Vagina (tissue), 2 donors: ENCODE measurements at regions not wholly inside any gene's neighbourhood (a gene's known extent, or its start where the extent isn't known, plus 50 kb on each side); places are given as distances from the start of the nearest gene placed in this dataset.

Experiments used
- DNase-seq, 2 donors: peaks; one replicate each; pipeline ENCODE4 v3.0.0-alpha.2; 2017; ENCODE audit errors: extremely low spot score in 2 of 2
- H3K27ac ChIP-seq: fragments of 200-600 bp; sonication (generic); one replicate; pipeline ENCODE4 v1.5.1; 2019
- H3K27me3 ChIP-seq: fragments of 200-600 bp; sonication (generic); one replicate; pipeline ENCODE4 v1.5.1; 2019
- H3K36me3 ChIP-seq, 2 donors: fragments of 200-600 bp; sonication (generic); one replicate each; pipeline ENCODE4 v1.5.1; 2017 to 2019
- H3K4me1 ChIP-seq: fragments of 200-600 bp; sonication (generic); one replicate; pipeline ENCODE4 v1.5.1; 2019
- H3K4me3 ChIP-seq, 2 donors: fragments of 200-600 bp; sonication (generic); 1 replicate in 1 of 2; 2 replicates in 1 of 2; pipeline ENCODE4 v1.5.1; 2016 to 2019
- H3K9me3 ChIP-seq: fragments of 200-600 bp; sonication (generic); one replicate; pipeline ENCODE4 v1.5.1; 2019
- CTCF ChIP-seq, 3 experiments: fragments of 450-650 bp in 2 of 3; fragments of 200-600 bp in 1 of 3; sonication (generic) in 1 of 3; IDR thresholded peaks; one replicate each; pipeline ENCODE4 v1.5.1; 2017 to 2019; ENCODE audit warnings: antibody characterized with exemption in 3 of 3, mild to moderate bottlenecking in 2 of 3, moderate library complexity in 2 of 3
- POLR2A ChIP-seq, 2 donors: fragments of 450-650 bp; IDR thresholded peaks; one replicate each; pipeline ENCODE4 v1.6.1; 2017; ENCODE audit warnings: antibody characterized with exemption in 2 of 2, mild to moderate bottlenecking in 2 of 2, moderate library complexity in 2 of 2
- POLR2AphosphoS5 ChIP-seq, 2 donors: sonication (generic); formaldehyde crosslinking; IDR thresholded peaks; one replicate each; pipeline ENCODE4 v1.9.0; 2017; ENCODE audit warnings: antibody characterized with exemption in 2 of 2, mild to moderate bottlenecking in 2 of 2, low read depth in 1 of 2; ENCODE audit not compliant: insufficient read depth in 1 of 2
- intact Hi-C: fragments of 100-400 bp; cut with DNase I; formaldehyde crosslinking; loops from one replicate; pipeline ENCODE4 v1.15.1; 2023

GRCh38 chr2:180707175-180707883 lies 273.1 kb upstream of the UBE2E3 start:
- intact Hi-C loops, result no loop called here
- H3K27me3 ChIP-seq, result no peaks in the 10 kb centered on the region
- DNase-seq, result no peak
- no peaks in the 10 kb centered on the region for H3K36me3 ChIP-seq
- TF ChIP-seq POLR2A (IDR thresholded peaks at IDR 0.05) (no peak), CTCF (IDR thresholded peaks at IDR 0.05) (no peak), POLR2AphosphoS5 (IDR thresholded peaks at IDR 0.05; ENCODE audit: insufficient read depth in 1 of 2, low read depth in 1 of 2) (no peak)
- no peaks in the 10 kb centered on the region for H3K4me1 ChIP-seq
- no peak overlapping the region for H3K4me3 ChIP-seq
- no peak overlapping the region for H3K27ac ChIP-seq
- H3K9me3 ChIP-seq, result peaks cover 4% of the 10 kb centered on the region

- intact Hi-C loops, result no loop called here
- Histone ChIP-seq H3K27ac (no peak overlapping the region), H3K36me3 (no peaks in the 10 kb centered on the region), H3K4me3 (no peak overlapping the region), H3K27me3 (no peaks in the 10 kb centered on the region), H3K4me1 (no peaks in the 10 kb centered on the region), H3K9me3 (peaks cover 5% of the 10 kb centered on the region)
- no peak for DNase-seq
- TF ChIP-seq POLR2AphosphoS5 (IDR thresholded peaks at IDR 0.05; ENCODE audit: insufficient read depth in 1 of 2, low read depth in 1 of 2), result no peak
- no peak for TF ChIP-seq POLR2A (IDR thresholded peaks at IDR 0.05)
- no peak for TF ChIP-seq CTCF (IDR thresholded peaks at IDR 0.05)
These were observed 273.7 kb upstream of the UBE2E3 start for GRCh38 chr2:180706694-180707093.

GRCh38 chr2:180705551-180705950 lies 274.9 kb upstream of the UBE2E3 start:
- Histone ChIP-seq H3K27ac (no peak overlapping the region), H3K36me3 (no peaks in the 10 kb centered on the region), H3K4me1 (no peaks in the 10 kb centered on the region), H3K27me3 (no peaks in the 10 kb centered on the region), H3K9me3 (peaks cover 5% of the 10 kb centered on the region), H3K4me3 (no peak overlapping the region)
- intact Hi-C loops, result no loop called here
- no peak for DNase-seq
- TF ChIP-seq POLR2A (IDR thresholded peaks at IDR 0.05) (no peak), POLR2AphosphoS5 (IDR thresholded peaks at IDR 0.05; ENCODE audit: insufficient read depth in 1 of 2, low read depth in 1 of 2) (no peak), CTCF (IDR thresholded peaks at IDR 0.05) (no peak)

GRCh38 chr2:180705122-180705521 lies 275.3 kb upstream of the UBE2E3 start:
- Histone ChIP-seq H3K4me1 (no peaks in the 10 kb centered on the region), H3K4me3 (no peak overlapping the region), H3K36me3 (no peaks in the 10 kb centered on the region), H3K9me3 (peaks cover 5% of the 10 kb centered on the region), H3K27me3 (no peaks in the 10 kb centered on the region), H3K27ac (no peak overlapping the region)
- no peak for DNase-seq
- intact Hi-C loops, result no loop called here
- no peak for TF ChIP-seq POLR2A (IDR thresholded peaks at IDR 0.05)
- no peak for TF ChIP-seq POLR2AphosphoS5 (IDR thresholded peaks at IDR 0.05; ENCODE audit: insufficient read depth in 1 of 2, low read depth in 1 of 2)
- no peak for TF ChIP-seq CTCF (IDR thresholded peaks at IDR 0.05)

GRCh38 chr2:180699657-180700361 lies 280.6 kb upstream of the UBE2E3 start:
- intact Hi-C loops, result no loop called here

More at GRCh38 chr2:180699657-180700361, 280.6 kb upstream of the UBE2E3 start:
- Histone ChIP-seq H3K36me3 (no peaks in the 10 kb centered on the region), H3K27me3 (no peaks in the 10 kb centered on the region), H3K4me3 (no peak overlapping the region), H3K4me1 (peaks cover 10% of the 10 kb centered on the region), H3K9me3 (peaks cover 5% of the 10 kb centered on the region), H3K27ac (no peak overlapping the region)
- TF ChIP-seq POLR2AphosphoS5 (IDR thresholded peaks at IDR 0.05; ENCODE audit: insufficient read depth in 1 of 2, low read depth in 1 of 2) (no peak), CTCF (IDR thresholded peaks at IDR 0.05) (no peak), POLR2A (IDR thresholded peaks at IDR 0.05) (no peak)
- no peak for DNase-seq
